WTC11 (cell line): ENCODE measurements at regions not wholly inside any gene's neighbourhood (a gene's known extent, or its start where the extent isn't known, plus 50 kb on each side); places are given as distances from the start of the nearest gene placed in this dataset.

Experiments used
- ATAC-seq: fragments of 200-7000 bp; cut with Tn5 transposase; 2 replicates; pipeline ENCODE4 v1.10.0; 2021; ENCODE audit warnings: mild to moderate bottlenecking, moderate library complexity
- CTCF ChIA-PET: fragments of 300-600 bp; sonication (Branson Sonifier 250); formaldehyde crosslinking; loops from one replicate; lab custom pipeline; 2021; ENCODE audit warnings: antibody characterized with exemption; lab: Charles Lee
- POLR2A ChIA-PET: fragments of 350-600 bp; sonication (Branson Sonifier 250); formaldehyde crosslinking; loops from one replicate; lab custom pipeline; 2021; ENCODE audit warnings: antibody characterized with exemption; lab: Charles Lee
- DNase-seq: peaks from one replicate; pipeline ENCODE4 v3.0.0; 2021; ENCODE audit warnings: low spot score
- H3K27ac Mint-ChIP-seq: 2 replicates; pipeline ENCODE4 v1.8.0; 2021; ENCODE audit warnings: mixed read lengths
- H3K27me3 Mint-ChIP-seq: 2 replicates; pipeline ENCODE4 v1.8.0; 2021; ENCODE audit warnings: low read depth, mild to moderate bottlenecking, moderate library complexity, mixed read lengths
- H3K36me3 Mint-ChIP-seq: 2 replicates; pipeline ENCODE4 v1.8.0; 2021; ENCODE audit warnings: mixed read lengths
- H3K4me1 Mint-ChIP-seq: 2 replicates; pipeline ENCODE4 v1.8.0; 2022; ENCODE audit warnings: mixed read lengths
- H3K4me3 Mint-ChIP-seq: 2 replicates; pipeline ENCODE4 v1.8.0; 2021; ENCODE audit warnings: mild to moderate bottlenecking, moderate library complexity, mixed read lengths
- H3K9me3 Mint-ChIP-seq: 2 replicates; pipeline ENCODE4 v1.8.0; 2021; ENCODE audit warnings: mixed read lengths
- CDX4 ChIP-seq: fragments of 250-450 bp; sonication (Bioruptor Pico); IDR thresholded peaks from 2 replicates; pipeline ENCODE4 v1.9.0; 2021; ENCODE audit warnings: moderate library complexity, mild to moderate bottlenecking, inconsistent platforms, borderline replicate concordance
- ELF4 ChIP-seq: sonication (generic); formaldehyde crosslinking; IDR thresholded peaks from 2 replicates; pipeline ENCODE4 v1.8.1; 2022; ENCODE audit warnings: low read depth, mild to moderate bottlenecking, moderate library complexity, missing genetic modification reagents
- ETV6 ChIP-seq: sonication (generic); formaldehyde crosslinking; IDR thresholded peaks from 2 replicates; pipeline ENCODE4 v1.8.1; 2022; ENCODE audit warnings: mild to moderate bottlenecking, missing genetic modification reagents
- FOXP1 ChIP-seq: sonication (generic); formaldehyde crosslinking; IDR thresholded peaks from 2 replicates; pipeline ENCODE4 v1.8.0; 2022; ENCODE audit warnings: missing genetic modification reagents, mild to moderate bottlenecking, moderate library complexity, borderline replicate concordance
- HMGA2 ChIP-seq: fragments of 250-450 bp; sonication (Bioruptor Pico); IDR thresholded peaks from 2 replicates; pipeline ENCODE4 v1.4.0; 2021; ENCODE audit warnings: mild to moderate bottlenecking, moderate library complexity
- MXD4 ChIP-seq: fragments of 250-450 bp; sonication (Bioruptor Pico); IDR thresholded peaks from 2 replicates; pipeline ENCODE4 v1.8.0; 2021; ENCODE audit warnings: mild to moderate bottlenecking, moderate library complexity, borderline replicate concordance
- RORB ChIP-seq: fragments of 250-450 bp; sonication (Bioruptor Pico); IDR thresholded peaks from 2 replicates; pipeline ENCODE4 v1.9.0; 2021; ENCODE audit warnings: mild to moderate bottlenecking
- SMAD4 ChIP-seq: sonication (generic); formaldehyde crosslinking; IDR thresholded peaks from 2 replicates; pipeline ENCODE4 v1.8.0; 2022; ENCODE audit warnings: mild to moderate bottlenecking, missing genetic modification reagents
- SP1 ChIP-seq: sonication (generic); formaldehyde crosslinking; conservative IDR thresholded peaks from 2 replicates; pipeline ENCODE4 v1.8.1; 2022; ENCODE audit warnings: missing genetic modification reagents
- ZBTB43 ChIP-seq: sonication (generic); formaldehyde crosslinking; IDR thresholded peaks from 2 replicates; pipeline ENCODE4 v1.8.1; 2023; ENCODE audit warnings: mild to moderate bottlenecking, missing genetic modification reagents
- ZNF263 ChIP-seq: sonication (generic); formaldehyde crosslinking; IDR thresholded peaks from 2 replicates; pipeline ENCODE4 v1.8.1; 2022; ENCODE audit warnings: low read depth, mild to moderate bottlenecking, moderate library complexity, missing genetic modification reagents
- ZNF281 ChIP-seq: sonication (generic); formaldehyde crosslinking; IDR thresholded peaks from 2 replicates; pipeline ENCODE4 v1.8.0; 2023; ENCODE audit warnings: mild to moderate bottlenecking, missing genetic modification reagents
- ZNF416 ChIP-seq: fragments of 250-450 bp; sonication (Bioruptor Pico); IDR thresholded peaks from 2 replicates; pipeline ENCODE4 v1.9.0; 2021; ENCODE audit warnings: mild to moderate bottlenecking, inconsistent platforms
- ZNF671 ChIP-seq: fragments of 250-450 bp; sonication (Bioruptor Pico); IDR thresholded peaks from 2 replicates; pipeline ENCODE4 v1.8.0; 2021; ENCODE audit warnings: mild to moderate bottlenecking
- TF ChIP-seq, protein P1 (sequence below): sonication (generic); formaldehyde crosslinking; conservative IDR thresholded peaks from 2 replicates; pipeline ENCODE4 v1.8.1; 2022; ENCODE audit warnings: mild to moderate bottlenecking, missing genetic modification reagents
- TF ChIP-seq, protein P2 (sequence below): sonication (generic); formaldehyde crosslinking; IDR thresholded peaks from 2 replicates; pipeline ENCODE4 v1.8.0; 2022; ENCODE audit warnings: missing genetic modification reagents
- TF ChIP-seq, protein P3 (sequence below): fragments of 250-450 bp; sonication (Bioruptor Pico); IDR thresholded peaks from 2 replicates; pipeline ENCODE4 v1.8.0; 2021; ENCODE audit warnings: mild to moderate bottlenecking

DNA sequence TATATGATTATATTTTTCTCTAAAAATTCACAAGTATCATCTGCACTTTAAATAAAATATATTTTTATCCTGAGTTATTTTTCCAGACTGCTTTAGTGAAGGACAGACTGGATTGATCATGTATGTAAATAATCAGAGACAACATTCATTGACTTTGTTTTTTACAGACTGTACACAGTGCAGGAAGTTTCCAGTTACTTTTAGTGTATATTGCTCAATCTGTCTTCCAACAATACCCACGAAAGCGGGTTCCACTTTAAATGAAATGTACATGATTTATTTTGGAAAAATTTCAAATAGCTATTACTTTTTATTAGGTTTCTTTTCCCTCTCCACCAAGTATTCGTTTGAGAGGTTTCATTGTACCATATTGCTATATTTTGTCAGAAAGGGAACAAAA lies 497.0 kb downstream of the FSCB start:
- Mint-ChIP-seq H3K4me1 (no peaks in the 10 kb centered on the region), H3K36me3 (no peaks in the 10 kb centered on the region), H3K27me3 (no peaks in the 10 kb centered on the region; the same call in 1 of the 2 replicates), H3K27ac (no peak overlapping the region), H3K4me3 (no peak overlapping the region), H3K9me3 (peaks cover under 1% of the 10 kb centered on the region)
- TF ChIP-seq, protein P1, sequence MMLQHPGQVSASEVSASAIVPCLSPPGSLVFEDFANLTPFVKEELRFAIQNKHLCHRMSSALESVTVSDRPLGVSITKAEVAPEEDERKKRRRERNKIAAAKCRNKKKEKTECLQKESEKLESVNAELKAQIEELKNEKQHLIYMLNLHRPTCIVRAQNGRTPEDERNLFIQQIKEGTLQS (CRISPR knock-in tag): no peak
- TF ChIP-seq, protein P2, sequence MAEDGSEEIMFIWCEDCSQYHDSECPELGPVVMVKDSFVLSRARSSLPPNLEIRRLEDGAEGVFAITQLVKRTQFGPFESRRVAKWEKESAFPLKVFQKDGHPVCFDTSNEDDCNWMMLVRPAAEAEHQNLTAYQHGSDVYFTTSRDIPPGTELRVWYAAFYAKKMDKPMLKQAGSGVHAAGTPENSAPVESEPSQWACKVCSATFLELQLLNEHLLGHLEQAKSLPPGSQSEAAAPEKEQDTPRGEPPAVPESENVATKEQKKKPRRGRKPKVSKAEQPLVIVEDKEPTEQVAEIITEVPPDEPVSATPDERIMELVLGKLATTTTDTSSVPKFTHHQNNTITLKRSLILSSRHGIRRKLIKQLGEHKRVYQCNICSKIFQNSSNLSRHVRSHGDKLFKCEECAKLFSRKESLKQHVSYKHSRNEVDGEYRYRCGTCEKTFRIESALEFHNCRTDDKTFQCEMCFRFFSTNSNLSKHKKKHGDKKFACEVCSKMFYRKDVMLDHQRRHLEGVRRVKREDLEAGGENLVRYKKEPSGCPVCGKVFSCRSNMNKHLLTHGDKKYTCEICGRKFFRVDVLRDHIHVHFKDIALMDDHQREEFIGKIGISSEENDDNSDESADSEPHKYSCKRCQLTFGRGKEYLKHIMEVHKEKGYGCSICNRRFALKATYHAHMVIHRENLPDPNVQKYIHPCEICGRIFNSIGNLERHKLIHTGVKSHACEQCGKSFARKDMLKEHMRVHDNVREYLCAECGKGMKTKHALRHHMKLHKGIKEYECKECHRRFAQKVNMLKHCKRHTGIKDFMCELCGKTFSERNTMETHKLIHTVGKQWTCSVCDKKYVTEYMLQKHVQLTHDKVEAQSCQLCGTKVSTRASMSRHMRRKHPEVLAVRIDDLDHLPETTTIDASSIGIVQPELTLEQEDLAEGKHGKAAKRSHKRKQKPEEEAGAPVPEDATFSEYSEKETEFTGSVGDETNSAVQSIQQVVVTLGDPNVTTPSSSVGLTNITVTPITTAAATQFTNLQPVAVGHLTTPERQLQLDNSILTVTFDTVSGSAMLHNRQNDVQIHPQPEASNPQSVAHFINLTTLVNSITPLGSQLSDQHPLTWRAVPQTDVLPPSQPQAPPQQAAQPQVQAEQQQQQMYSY (CRISPR knock-in tag): no peak
- no peak for TF ChIP-seq ZNF281 (CRISPR knock-in tag)
- DNase-seq: no peak
- ATAC-seq: no peak
- ChIA-PET POLR2A (no interaction called here), CTCF (no interaction called here)

- Mint-ChIP-seq H3K4me1 (no peaks in the 10 kb centered on the region), H3K36me3 (no peaks in the 10 kb centered on the region), H3K9me3 (peaks cover 4% of the 10 kb centered on the region), H3K27me3 (no peaks in the 10 kb centered on the region; the same call in 1 of the 2 replicates), H3K4me3 (no peak overlapping the region), H3K27ac (no peak overlapping the region)
- ChIA-PET CTCF (no interaction called here), POLR2A (no interaction called here)
- ATAC-seq (no peak), DNase-seq (no peak)
- no peak for TF ChIP-seq RORB (CRISPR knock-in tag)
Measured at GRCh38 chr14:44009642-44010041, 497.4 kb downstream of the FSCB start.

DNA sequence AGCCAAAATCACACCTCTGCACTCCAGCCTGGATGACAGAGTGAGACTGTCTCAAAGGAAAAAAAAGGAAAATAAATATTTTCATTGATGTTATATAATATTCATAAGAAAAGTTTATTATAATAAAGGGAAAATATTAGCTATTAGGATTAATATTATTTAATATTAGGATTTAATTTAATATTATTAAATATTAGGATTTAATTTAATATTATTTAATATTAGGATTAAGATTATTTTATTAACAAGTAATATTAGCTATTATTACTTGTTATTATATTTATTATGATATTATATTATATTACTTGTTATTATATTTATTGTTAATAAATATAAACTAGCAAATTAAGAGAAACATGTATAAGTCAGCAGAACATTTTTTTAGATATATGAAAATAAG lies 518.1 kb downstream of the FSCB start:
- no peak for DNase-seq
- no peak overlapping the region for H3K4me3 Mint-ChIP-seq
- no peaks in the 10 kb centered on the region for H3K27me3 Mint-ChIP-seq
- no peaks in the 10 kb centered on the region for H3K36me3 Mint-ChIP-seq
- ChIA-PET CTCF (no interaction called here), POLR2A (no interaction called here)
- H3K4me1 Mint-ChIP-seq: no peaks in the 10 kb centered on the region
- no peaks in the 10 kb centered on the region for H3K9me3 Mint-ChIP-seq
- ATAC-seq: no peak
- no peak overlapping the region for H3K27ac Mint-ChIP-seq
- peak; percentile 98 for TF ChIP-seq HMGA2 (CRISPR knock-in tag)
- no peak for TF ChIP-seq MXD4 (CRISPR knock-in tag)
- no peak for TF ChIP-seq FOXP1 (CRISPR knock-in tag)

DNA sequence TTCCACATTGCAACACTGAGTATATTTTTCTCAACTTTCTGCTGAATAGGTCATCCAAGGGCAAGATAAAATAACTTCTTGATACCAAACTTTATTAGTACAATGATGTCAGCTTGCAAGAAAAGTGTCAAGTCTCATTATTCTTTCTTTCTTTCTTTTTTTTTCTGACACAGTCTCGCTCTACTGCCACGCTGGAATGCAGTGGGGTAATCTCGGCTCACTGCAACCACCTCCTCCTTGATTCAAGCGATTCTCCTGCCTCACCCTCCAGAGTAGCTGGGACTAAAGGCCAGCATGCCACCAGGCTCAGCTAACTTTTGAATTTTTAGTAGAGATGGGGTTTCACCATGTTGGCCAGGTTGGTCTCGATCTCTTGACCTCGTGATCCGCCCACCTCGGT lies 523.4 kb downstream of the FSCB start:
- peaks cover 3% of the 10 kb centered on the region; the same call in 1 of the 2 replicates for H3K36me3 Mint-ChIP-seq
- ChIA-PET CTCF (no interaction called here), POLR2A (no interaction called here)
- H3K27me3 Mint-ChIP-seq: no peaks in the 10 kb centered on the region
- peak; percentile 8 for DNase-seq
- peaks cover 2% of the 10 kb centered on the region for H3K4me1 Mint-ChIP-seq
- no peak for ATAC-seq
- H3K4me3 Mint-ChIP-seq: no peak overlapping the region
- H3K9me3 Mint-ChIP-seq: peaks cover 16% of the 10 kb centered on the region
- no peak overlapping the region for H3K27ac Mint-ChIP-seq
- TF ChIP-seq SMAD4 (CRISPR knock-in tag): no peak
- no peak for TF ChIP-seq ZNF263
- TF ChIP-seq ZBTB43 (CRISPR knock-in tag): no peak
- TF ChIP-seq ZNF671 (CRISPR knock-in tag): no peak
- TF ChIP-seq, protein P3, sequence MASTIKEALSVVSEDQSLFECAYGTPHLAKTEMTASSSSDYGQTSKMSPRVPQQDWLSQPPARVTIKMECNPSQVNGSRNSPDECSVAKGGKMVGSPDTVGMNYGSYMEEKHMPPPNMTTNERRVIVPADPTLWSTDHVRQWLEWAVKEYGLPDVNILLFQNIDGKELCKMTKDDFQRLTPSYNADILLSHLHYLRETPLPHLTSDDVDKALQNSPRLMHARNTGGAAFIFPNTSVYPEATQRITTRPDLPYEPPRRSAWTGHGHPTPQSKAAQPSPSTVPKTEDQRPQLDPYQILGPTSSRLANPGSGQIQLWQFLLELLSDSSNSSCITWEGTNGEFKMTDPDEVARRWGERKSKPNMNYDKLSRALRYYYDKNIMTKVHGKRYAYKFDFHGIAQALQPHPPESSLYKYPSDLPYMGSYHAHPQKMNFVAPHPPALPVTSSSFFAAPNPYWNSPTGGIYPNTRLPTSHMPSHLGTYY (CRISPR knock-in tag): no peak
- TF ChIP-seq ETV6: no peak
- TF ChIP-seq CDX4 (CRISPR knock-in tag): no peak
- TF ChIP-seq ZNF416 (CRISPR knock-in tag): no peak
- TF ChIP-seq ELF4 (CRISPR knock-in tag): no peak
- no peak for TF ChIP-seq ZNF281 (CRISPR knock-in tag)
- TF ChIP-seq SP1: no peak
